Upper lobe of left lung (tissue), 6 donors: ENCODE measurements at regions not wholly inside any gene's neighbourhood (a gene's known extent, or its start where the extent isn't known, plus 50 kb on each side); places are given as distances from the start of the nearest gene placed in this dataset.

Source experiments
- ATAC-seq, 2 donors: fragments of 200-7000 bp; cut with Tn5 transposase; one replicate each; pipeline ENCODE4 v1.9.1; 2022; ENCODE audit warnings: mild to moderate bottlenecking in 2 of 2, moderate library complexity in 2 of 2; ENCODE audit not compliant: low FRiP score in 2 of 2
- DNase-seq, 2 donors: peaks; one replicate each; pipeline ENCODE4 v3.0.0-alpha.2; 2019 to 2020
- H3K27ac ChIP-seq, 4 donors: fragments of 200-600 bp; sonication (generic); one replicate each; pipeline ENCODE4 v1.5.1; 2016 to 2019
- H3K27me3 ChIP-seq, 4 donors: fragments of 200-600 bp; sonication (generic); one replicate each; pipeline ENCODE4 v1.5.1; 2017 to 2019
- H3K36me3 ChIP-seq, 4 donors: fragments of 200-600 bp; sonication (generic); one replicate each; pipeline ENCODE4 v1.5.1; 2016 to 2019
- H3K4me1 ChIP-seq, 4 donors: fragments of 200-600 bp; sonication (generic); one replicate each; pipeline ENCODE4 v1.5.1; 2018 to 2019
- H3K4me3 ChIP-seq, 4 donors: fragments of 200-600 bp; sonication (generic); one replicate each; pipeline ENCODE4 v1.5.1; 2017 to 2019; ENCODE audit warnings: mild to moderate bottlenecking in 2 of 4, moderate library complexity in 1 of 4
- H3K9me3 ChIP-seq, 4 donors: fragments of 200-600 bp; sonication (generic); one replicate each; pipeline ENCODE4 v1.5.1; 2018 to 2019
- CTCF ChIP-seq, 6 experiments: fragments of 450-650 bp in 4 of 6; fragments of 200-600 bp in 2 of 6; sonication (generic) in 2 of 6; IDR thresholded peaks; one replicate each; pipeline ENCODE4 v1.5.1; 2016 to 2019; ENCODE audit warnings: antibody characterized with exemption in 6 of 6
- EP300 ChIP-seq, 4 donors: sonication (generic); formaldehyde crosslinking; IDR thresholded peaks; one replicate each; pipeline ENCODE4 v1.5.1; 2017; ENCODE audit warnings: antibody characterized with exemption in 4 of 4, control low read depth in 2 of 4
- POLR2A ChIP-seq, 4 donors: fragments of 450-650 bp; IDR thresholded peaks; one replicate each; pipeline ENCODE4 v1.5.1; 2016 to 2017; ENCODE audit warnings: antibody characterized with exemption in 4 of 4, mild to moderate bottlenecking in 2 of 4
- POLR2AphosphoS5 ChIP-seq, 2 donors: sonication (generic); formaldehyde crosslinking; IDR thresholded peaks; one replicate each; pipeline ENCODE4 v1.5.1; 2017; ENCODE audit warnings: antibody characterized with exemption in 2 of 2
- whole genome bisulfite sequencing, 2 donors: methylation state at CpG; one replicate each; pipeline ENCODE4 v1.1.5; 2017 to 2018; 5-methylcytosine and 5-hydroxymethylcytosine counted together
- donor health status: DM: no; HTN: no; CAD: no; lungs with moderate emphysema.
- donor health status: DM: no; HTN: yes; CAD: no; lungs with severe emphysema.

GRCh38 chr5:101590384-101590783 is 687.3 kb upstream of the ST8SIA4 start:
- no peak overlapping the region for H3K27ac ChIP-seq
- no peaks in the 10 kb centered on the region for H3K4me1 ChIP-seq
- ATAC-seq = no peak
- H3K4me3 ChIP-seq = no peak overlapping the region
- no peaks in the 10 kb centered on the region for H3K27me3 ChIP-seq
- H3K36me3 ChIP-seq = no peaks in the 10 kb centered on the region
- DNase-seq = no peak
- H3K9me3 ChIP-seq = no peaks in the 10 kb centered on the region
- 21 to 43% methylated on average over 1 of the region's 1 CpG for WGBS, 2 donors
- TF ChIP-seq EP300 (IDR thresholded peaks at IDR 0.05) (no peak), CTCF (IDR thresholded peaks at IDR 0.05) (peak in 2 of 6 experiments; percentile 14 to 31)

GRCh38 chr5:101585366-101585765 is 682.3 kb upstream of the ST8SIA4 start:
- Histone ChIP-seq H3K27me3 (no peaks in the 10 kb centered on the region), H3K9me3 (no peaks in the 10 kb centered on the region), H3K4me3 (no peak overlapping the region), H3K4me1 (no peaks in the 10 kb centered on the region), H3K27ac (no peak overlapping the region), H3K36me3 (no peaks in the 10 kb centered on the region)
- WGBS, 2 donors = 70 to 74% methylated on average over 1 of the region's 1 CpG
- ATAC-seq (no peak), DNase-seq (no peak)
- no peak for TF ChIP-seq CTCF (IDR thresholded peaks at IDR 0.05)
- no peak for TF ChIP-seq EP300 (IDR thresholded peaks at IDR 0.05)
- no peak for TF ChIP-seq POLR2A (IDR thresholded peaks at IDR 0.05)
- no peak for TF ChIP-seq POLR2AphosphoS5 (IDR thresholded peaks at IDR 0.05)

GRCh38 chr5:101580591-101580990 is 677.5 kb upstream of the ST8SIA4 start:
- no peak overlapping the region for H3K27ac ChIP-seq
- TF ChIP-seq POLR2A (IDR thresholded peaks at IDR 0.05) (no peak), EP300 (IDR thresholded peaks at IDR 0.05) (no peak), CTCF (IDR thresholded peaks at IDR 0.05) (no peak), POLR2AphosphoS5 (IDR thresholded peaks at IDR 0.05) (no peak)
- no peaks in the 10 kb centered on the region for H3K36me3 ChIP-seq
- no peaks in the 10 kb centered on the region for H3K4me1 ChIP-seq
- DNase-seq (no peak), ATAC-seq (no peak)
- WGBS, 2 donors = 91 to 94% methylated on average over 3 of the region's 3 CpGs
- no peak overlapping the region for H3K4me3 ChIP-seq
- H3K9me3 ChIP-seq = no peaks in the 10 kb centered on the region
- H3K27me3 ChIP-seq = no peaks in the 10 kb centered on the region

GRCh38 chr5:101574017-101574416 is 670.9 kb upstream of the ST8SIA4 start:
- WGBS, 2 donors = 84 to 90% methylated on average over 3 of the region's 3 CpGs
- H3K4me3 ChIP-seq = no peak overlapping the region
- H3K9me3 ChIP-seq = no peaks in the 10 kb centered on the region
- DNase-seq (no peak), ATAC-seq (no peak)
- no peaks in the 10 kb centered on the region for H3K4me1 ChIP-seq
- TF ChIP-seq POLR2A (IDR thresholded peaks at IDR 0.05) = no peak
- TF ChIP-seq POLR2AphosphoS5 (IDR thresholded peaks at IDR 0.05) = no peak
- TF ChIP-seq EP300 (IDR thresholded peaks at IDR 0.05) = no peak
- TF ChIP-seq CTCF (IDR thresholded peaks at IDR 0.05) = no peak
- H3K36me3 ChIP-seq = no peaks in the 10 kb centered on the region
- H3K27ac ChIP-seq = no peak overlapping the region
- no peaks in the 10 kb centered on the region for H3K27me3 ChIP-seq

GRCh38 chr5:101561018-101561417 is 657.9 kb upstream of the ST8SIA4 start:
- ATAC-seq (no peak), DNase-seq (no peak)
- Histone ChIP-seq H3K9me3 (peaks cover 0 to 6% (median 4%) of the 10 kb centered on the region in 4 donors), H3K4me1 (no peaks in the 10 kb centered on the region), H3K4me3 (no peak overlapping the region), H3K27me3 (no peaks in the 10 kb centered on the region), H3K36me3 (no peaks in the 10 kb centered on the region), H3K27ac (no peak overlapping the region)
- 74 to 79% methylated on average over 3 of the region's 3 CpGs for WGBS, 2 donors
- TF ChIP-seq EP300 (IDR thresholded peaks at IDR 0.05) (no peak), POLR2A (IDR thresholded peaks at IDR 0.05) (no peak), POLR2AphosphoS5 (IDR thresholded peaks at IDR 0.05) (no peak), CTCF (IDR thresholded peaks at IDR 0.05) (no peak)
